GM12891 (cell line): ENCODE measurements at regions not wholly inside any gene's neighbourhood (a gene's known extent, or its start where the extent isn't known, plus 50 kb on each side); places are given as distances from the start of the nearest gene placed in this dataset.

ENCODE experiments used
- POLR2A ChIP-seq: IDR thresholded peaks from 2 replicates; pipeline ENCODE4 v1.6.1; 2011; ENCODE audit warnings: low read depth, low read length, control low read depth
- POLR2AphosphoS5 ChIP-seq: IDR thresholded peaks from 2 replicates; pipeline ENCODE4 v1.6.1; 2011; ENCODE audit warnings: low read depth, low read length, control low read depth

DNA sequence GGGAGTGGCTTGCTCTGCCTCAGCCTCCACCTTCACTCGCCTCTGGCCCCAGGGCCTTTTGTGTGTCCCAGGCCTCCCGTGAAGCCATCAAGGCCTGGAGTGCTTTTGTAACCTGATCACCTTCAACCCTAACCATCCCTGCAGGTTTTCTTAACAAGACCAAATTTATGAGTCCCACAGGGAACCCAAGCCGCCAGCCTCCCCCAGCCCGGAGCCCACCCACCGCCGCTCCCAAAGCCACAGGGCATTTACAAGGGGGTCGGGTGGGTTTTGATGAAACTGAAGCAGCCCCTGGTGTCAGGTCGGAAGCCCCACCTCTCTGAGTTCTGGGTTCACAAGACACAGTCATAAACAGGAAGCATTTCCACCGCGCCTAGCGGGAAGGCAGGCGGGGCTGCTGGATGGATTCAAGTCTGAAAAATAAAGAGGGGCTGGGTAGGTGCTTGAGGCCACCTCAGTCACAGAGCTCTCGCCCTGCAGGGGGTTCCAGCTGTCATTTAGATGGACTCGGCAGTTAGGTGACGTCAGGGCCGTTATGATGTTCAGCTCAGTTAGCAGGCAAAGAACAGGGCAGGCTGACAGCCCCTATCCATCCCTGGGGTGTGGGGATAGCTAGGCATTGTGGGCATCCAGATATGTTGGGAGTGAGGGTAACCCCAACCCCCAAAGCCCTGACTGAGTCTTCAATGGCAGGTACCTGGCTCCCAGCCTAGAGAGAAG is 128.5 kb downstream of the BCOR start:
- no peak for TF ChIP-seq POLR2A
- TF ChIP-seq POLR2AphosphoS5: no peak
